Stimulated activated CD4-positive, alpha-beta T cell treated with anti-CD3 and anti-CD28 coated beads, Interleukin-1b, Interleukin-23, amount 100 ng/mL, for 48 hours (primary cell): ENCODE measurements at regions not wholly inside any gene's neighbourhood (a gene's known extent, or its start where the extent isn't known, plus 50 kb on each side); places are given as distances from the start of the nearest gene placed in this dataset.

Source experiments
- DNase-seq: peaks from one replicate; pipeline ENCODE4 v3.0.0-alpha.2; 2020

GRCh38 chr11:57103899-57104605, 77.7 kb upstream of the LRRC55 start:
- no peak for DNase-seq

GRCh38 chr11:57109331-57109730, 72.4 kb upstream of the LRRC55 start:
- DNase-seq: no peak

GRCh38 chr11:57111619-57112018, 70.1 kb upstream of the LRRC55 start:
- no peak for DNase-seq

GRCh38 chr11:57116654-57117053, 65.1 kb upstream of the LRRC55 start:
- peak; percentile 4 for DNase-seq

GRCh38 chr11:57120192-57120965, 61.4 kb upstream of the LRRC55 start:
- DNase-seq: no peak

- no peak for DNase-seq
These were observed 59.8 kb upstream of the LRRC55 start for GRCh38 chr11:57121996-57122395.

GRCh38 chr11:57123590-57123989, 58.2 kb upstream of the LRRC55 start:
- DNase-seq: no peak

GRCh38 chr11:57124505-57124904, 57.2 kb upstream of the LRRC55 start:
- DNase-seq: no peak

- no peak for DNase-seq
These were observed 56.8 kb upstream of the LRRC55 start for GRCh38 chr11:57124917-57125316.

- no peak for DNase-seq
These were observed 54.9 kb upstream of the LRRC55 start for GRCh38 chr11:57126766-57127400.

GRCh38 chr11:57131080-57131790, 50.5 kb upstream of the LRRC55 start:
- peak; percentile 5 for DNase-seq
